SK-N-SH (cell line): ENCODE measurements at regions not wholly inside any gene's neighbourhood (a gene's known extent, or its start where the extent isn't known, plus 50 kb on each side); places are given as distances from the start of the nearest gene placed in this dataset.

Experiments used
- CTCF ChIA-PET: fragments of 300-600, 350-600 bp; formaldehyde crosslinking; extraction: SDS; loops from one replicate; lab custom pipeline; 2021; lab: Yijun Ruan, JAX
- POLR2A ChIA-PET: fragments of 350-600 bp; sonication (Branson Sonifier 250); formaldehyde crosslinking; extraction: SDS; loops from one replicate; lab custom pipeline; 2020; ENCODE audit warnings: antibody characterized with exemption, inconsistent platforms; lab: Yijun Ruan, JAX
- DNase-seq: peaks from one replicate; pipeline ENCODE4 v3.0.0; 2012
- H2AFZ ChIP-seq: fragments of 200-600 bp; sonication (generic); 2 replicates; pipeline ENCODE4 v1.8.1; 2016; ENCODE audit warnings: antibody characterized with exemption, mild to moderate bottlenecking, low read depth
- H3F3A ChIP-seq: fragments of 200-600 bp; sonication (generic); replicated peaks from 2 replicates; pipeline ENCODE3; 2016; ENCODE audit warnings: antibody characterized with exemption, mild to moderate bottlenecking; ENCODE audit not compliant: insufficient read depth
- H3K27ac ChIP-seq, 2 experiments: fragments of 200-500 bp in 1 of 2; fragments of 200-600 bp in 1 of 2; sonication (Bioruptor generic) in 1 of 2; sonication (generic), shearing (Covaris generic) in 1 of 2; 2 replicates each; pipeline versions ENCODE4 v1.5.1 to v1.6.1; 2014 to 2016; ENCODE audit warnings: low read depth in 2 of 2, inconsistent platforms in 1 of 2, low read length in 1 of 2, mild to moderate bottlenecking in 1 of 2, mixed read lengths in 1 of 2
- H3K27me3 ChIP-seq: fragments of 200-600 bp; sonication (generic), shearing (Covaris generic); 2 replicates; pipeline ENCODE4 v1.6.1; 2016; ENCODE audit warnings: mixed run types; ENCODE audit not compliant: insufficient read depth
- H3K36me3 ChIP-seq, 2 experiments: fragments of 200-500 bp in 1 of 2; fragments of 200-600 bp in 1 of 2; sonication (Bioruptor generic) in 1 of 2; sonication (generic) in 1 of 2; replicated peaks in 1 of 2; 2 replicates each; pipeline versions ENCODE3 to v1.5.1; 2014 to 2016; ENCODE audit warnings: low read length in 1 of 2, mild to moderate bottlenecking in 1 of 2; ENCODE audit not compliant: insufficient read depth in 2 of 2, control insufficient read depth in 1 of 2
- H3K4me1 ChIP-seq, 2 experiments: fragments of 200-500 bp in 1 of 2; fragments of 200-600 bp in 1 of 2; sonication (Bioruptor generic) in 1 of 2; sonication (generic), shearing (Covaris generic) in 1 of 2; 2 replicates each; pipeline versions ENCODE4 v1.5.1 to v1.6.1; 2014 to 2016; ENCODE audit warnings: low read depth in 1 of 2, low read length in 1 of 2, mixed run types in 1 of 2; ENCODE audit not compliant: insufficient read depth in 2 of 2, control insufficient read depth in 1 of 2
- H3K4me2 ChIP-seq: fragments of 200-600 bp; sonication (generic), shearing (Covaris generic); 2 replicates; pipeline ENCODE4 v1.6.1; 2017; ENCODE audit warnings: mixed run types
- H3K4me3 ChIP-seq, 2 experiments: fragments of 200-500 bp in 1 of 2; fragments of 200-600 bp in 1 of 2; sonication (Bioruptor generic) in 1 of 2; sonication (generic), shearing (Covaris generic) in 1 of 2; 2 replicates each; pipeline versions ENCODE4 v1.5.1 to v1.8.1; 2014 to 2016; ENCODE audit warnings: low read depth in 2 of 2, inconsistent platforms in 1 of 2, low read length in 1 of 2, mild to moderate bottlenecking in 1 of 2, mixed read lengths in 1 of 2, moderate library complexity in 1 of 2
- H3K79me2 ChIP-seq: fragments of 200-600 bp; sonication (generic); 2 replicates; pipeline ENCODE4 v1.8.1; 2017; ENCODE audit warnings: mild to moderate bottlenecking; ENCODE audit not compliant: insufficient read depth
- H3K9ac ChIP-seq: fragments of 200-600 bp; sonication (generic); 2 replicates; pipeline ENCODE4 v1.6.1; 2017; ENCODE audit warnings: mixed run types
- H3K9me2 ChIP-seq: fragments of 200-600 bp; sonication (generic); 2 replicates; pipeline ENCODE4 v1.6.1; 2017; ENCODE audit warnings: mixed run types
- H3K9me3 ChIP-seq: fragments of 200-600 bp; sonication (generic); 2 replicates; pipeline ENCODE4 v1.6.1; 2017; ENCODE audit warnings: mixed run types, mild to moderate bottlenecking, moderate library complexity
- H4K20me1 ChIP-seq: fragments of 200-600 bp; sonication (generic); 2 replicates; pipeline ENCODE4 v1.6.1; 2017; ENCODE audit warnings: mild to moderate bottlenecking, mixed run types; ENCODE audit not compliant: insufficient read depth
- CHD2 ChIP-seq: fragments of 150-350 bp; IDR thresholded peaks from 2 replicates; pipeline ENCODE4 v1.6.1; 2018; ENCODE audit warnings: low read length; ENCODE audit not compliant: partially characterized antibody
- CTCF ChIP-seq: fragments of 200-600 bp; sonication (generic); IDR thresholded peaks from 2 replicates; pipeline ENCODE4 v1.6.1; 2017; ENCODE audit warnings: antibody characterized with exemption, mild to moderate bottlenecking, moderate library complexity
- EZH2phosphoT487 ChIP-seq: fragments of 200-600 bp; sonication (generic); IDR thresholded peaks from 2 replicates; pipeline ENCODE4 v1.6.1; 2017; ENCODE audit warnings: low read depth, mixed run types, mild to moderate bottlenecking, antibody characterized with exemption, moderate library complexity, borderline replicate concordance
- FOSL2 ChIP-seq: IDR thresholded peaks from 2 replicates; pipeline ENCODE4 v1.4.0; 2012; ENCODE audit warnings: low read depth, mild to moderate bottlenecking, moderate library complexity, borderline replicate concordance
- FOXJ3 ChIP-seq: sonication (generic); formaldehyde crosslinking; IDR thresholded peaks from 2 replicates; pipeline ENCODE4 v1.5.1; 2020; ENCODE audit warnings: mild to moderate bottlenecking, missing genetic modification reagents
- GATA2 ChIP-seq: sonication (generic); formaldehyde crosslinking; IDR thresholded peaks from 2 replicates; pipeline ENCODE4 v1.5.0; 2020; ENCODE audit warnings: mild to moderate bottlenecking, missing genetic modification reagents
- IRF3 ChIP-seq: fragments of 150-350 bp; IDR thresholded peaks from 2 replicates; pipeline ENCODE4 v1.6.1; 2016; ENCODE audit warnings: mild to moderate bottlenecking, low read depth, low read length
- MAX ChIP-seq: IDR thresholded peaks from 2 replicates; pipeline ENCODE4 v1.4.0; 2012; ENCODE audit warnings: low read depth
- RCOR1 ChIP-seq: fragments of 150-350 bp; IDR thresholded peaks from 2 replicates; pipeline ENCODE4 v1.6.1; 2017; ENCODE audit warnings: antibody characterized with exemption, low read length
- RFX5 ChIP-seq: IDR thresholded peaks from 2 replicates; pipeline ENCODE4 v1.6.1; 2012; ENCODE audit warnings: mild to moderate bottlenecking, improper control_type of control experiment, low read length
- SIN3A ChIP-seq: IDR thresholded peaks from 2 replicates; pipeline ENCODE4 v1.6.1; 2012; ENCODE audit warnings: low read depth, mild to moderate bottlenecking, low read length, moderate library complexity, borderline replicate concordance
- SMC3 ChIP-seq: IDR thresholded peaks from 2 replicates; pipeline ENCODE4 v1.6.1; 2012; ENCODE audit warnings: low read depth, low read length, improper control_type of control experiment
- USF2 ChIP-seq: fragments of 150-350 bp; IDR thresholded peaks from 2 replicates; pipeline ENCODE4 v1.6.1; 2017; ENCODE audit warnings: antibody characterized with exemption, low read length, low read depth, borderline replicate concordance
- YY1 ChIP-seq: IDR thresholded peaks from 2 replicates; pipeline ENCODE4 v1.4.0; 2012; ENCODE audit warnings: low read depth, mild to moderate bottlenecking
- ZBTB33 ChIP-seq: IDR thresholded peaks from 2 replicates; pipeline ENCODE4 v1.4.0; 2012; ENCODE audit warnings: low read depth, borderline replicate concordance
- WGBS: methylation state at CpG from one replicate; pipeline ENCODE4 v1.1.6; 2017; ENCODE audit warnings: low lambda C conversion rate; 5-methylcytosine and 5-hydroxymethylcytosine counted together

- H4K20me1 ChIP-seq = no peaks in the 10 kb centered on the region
- no peaks in the 10 kb centered on the region for H3K4me1 ChIP-seq
- no peaks in the 10 kb centered on the region for H3K36me3 ChIP-seq
- ChIA-PET CTCF (interaction anchor here (1.6 kb wide), 1 partner anchor 12 kb away, joined by 3 read pairs; no protein-coding TSS in a partner anchor), POLR2A (no interaction called here)
- H3F3A ChIP-seq = no peaks in the 10 kb centered on the region
- H3K27ac ChIP-seq = no peak overlapping the region
- 43% methylated on average over 6 of the region's 6 CpGs for WGBS
- H3K4me3 ChIP-seq = no peak overlapping the region
- H3K4me2 ChIP-seq = no peak overlapping the region
- TF ChIP-seq SMC3 (no peak), FOXJ3 (CRISPR knock-in tag) (no peak), EZH2phosphoT487 (no peak), USF2 (no peak), ZBTB33 (no peak), GATA2 (CRISPR knock-in tag) (no peak), SIN3A (no peak), RCOR1 (no peak), YY1 (no peak), CTCF (no peak), MAX (no peak), CHD2 (no peak), FOSL2 (no peak), IRF3 (no peak), RFX5 (no peak)
- no peaks in the 10 kb centered on the region for H3K9me2 ChIP-seq
- H3K9me3 ChIP-seq = no peaks in the 10 kb centered on the region
- H3K79me2 ChIP-seq = no peaks in the 10 kb centered on the region
- H3K27me3 ChIP-seq = no peaks in the 10 kb centered on the region; the same call in 1 of the 2 replicates
- no peak overlapping the region for H2AFZ ChIP-seq
- no peak overlapping the region for H3K9ac ChIP-seq
- no peak for DNase-seq
Observed at GRCh38 chr13:100803091-100803490, 128.5 kb upstream of the TMTC4 start.
